ENCODE measurements at regions not wholly inside any gene's neighbourhood (a gene's known extent, or its start where the extent isn't known, plus 50 kb on each side); places are given as distances from the start of the nearest gene placed in this dataset.
"Not testable (repeated sequence)": the region's sequence is repeated elsewhere in the genome, so short reads cannot be mapped to it uniquely, and the experiment has no call there.

- DNase-seq (ENCODE audit: low spot score): no peak
- no peaks in the 10 kb centered on the region for H3K27me3 Mint-ChIP-seq (ENCODE audit: low read depth)
- H3K9me3 Mint-ChIP-seq (ENCODE audit: low read depth): no peaks in the 10 kb centered on the region
- H3K4me1 Mint-ChIP-seq (ENCODE audit: low read depth): peaks cover 40% of the 10 kb centered on the region
- no peak overlapping the region for H3K4me3 Mint-ChIP-seq (ENCODE audit: unreplicated experiment)
- no peaks in the 10 kb centered on the region for H3K36me3 Mint-ChIP-seq (ENCODE audit: low read depth)
- H3K27ac Mint-ChIP-seq (ENCODE audit: unreplicated experiment): no peak overlapping the region
- no peak for TF ChIP-seq CTCF (IDR thresholded peaks at IDR 0.05)
Measured at GRCh38 chr7:34357068-34357467, 300.9 kb upstream of the NPSR1 start.

GRCh38 chr7:34357946-34358345 lies 300.1 kb upstream of the NPSR1 start:
- H3K27me3 Mint-ChIP-seq (ENCODE audit: low read depth): no peaks in the 10 kb centered on the region
- no peaks in the 10 kb centered on the region for H3K9me3 Mint-ChIP-seq (ENCODE audit: low read depth)
- peaks cover 42% of the 10 kb centered on the region for H3K4me1 Mint-ChIP-seq (ENCODE audit: low read depth)
- H3K36me3 Mint-ChIP-seq (ENCODE audit: low read depth): no peaks in the 10 kb centered on the region
- no peak for DNase-seq (ENCODE audit: low spot score)
- no peak for TF ChIP-seq CTCF (IDR thresholded peaks at IDR 0.05)
- H3K4me3 Mint-ChIP-seq (ENCODE audit: unreplicated experiment): no peak overlapping the region
- H3K27ac Mint-ChIP-seq (ENCODE audit: unreplicated experiment): no peak overlapping the region

GRCh38 chr7:34358578-34358977 lies 299.4 kb upstream of the NPSR1 start:
- not testable (repeated sequence) for H3K9me3 Mint-ChIP-seq (ENCODE audit: low read depth); H3K27me3 Mint-ChIP-seq (ENCODE audit: low read depth); H3K4me3 Mint-ChIP-seq (ENCODE audit: unreplicated experiment); H3K36me3 Mint-ChIP-seq (ENCODE audit: low read depth); H3K27ac Mint-ChIP-seq (ENCODE audit: unreplicated experiment); DNase-seq (ENCODE audit: low spot score)
- peaks cover 42% of the 10 kb centered on the region for H3K4me1 Mint-ChIP-seq (ENCODE audit: low read depth)

GRCh38 chr7:34361663-34362250 lies 296.3 kb upstream of the NPSR1 start:
- no peak for TF ChIP-seq CTCF (IDR thresholded peaks at IDR 0.05)

GRCh38 chr7:34362621-34363020 lies 295.4 kb upstream of the NPSR1 start:
- Mint-ChIP-seq H3K4me1 (ENCODE audit: low read depth) (peaks cover 18% of the 10 kb centered on the region), H3K27me3 (ENCODE audit: low read depth) (no peaks in the 10 kb centered on the region), H3K9me3 (ENCODE audit: low read depth) (no peaks in the 10 kb centered on the region), H3K36me3 (ENCODE audit: low read depth) (no peaks in the 10 kb centered on the region), H3K4me3 (ENCODE audit: unreplicated experiment) (no peak overlapping the region), H3K27ac (ENCODE audit: unreplicated experiment) (no peak overlapping the region)
- no peak for TF ChIP-seq CTCF (IDR thresholded peaks at IDR 0.05)
- no peak for DNase-seq (ENCODE audit: low spot score)

More at GRCh38 chr7:34361663-34362250, 296.3 kb upstream of the NPSR1 start:
- peaks cover 23% of the 10 kb centered on the region for H3K4me1 Mint-ChIP-seq (ENCODE audit: low read depth)
- H3K27me3 Mint-ChIP-seq (ENCODE audit: low read depth): no peaks in the 10 kb centered on the region
- H3K27ac Mint-ChIP-seq (ENCODE audit: unreplicated experiment): no peak overlapping the region
- no peak overlapping the region for H3K4me3 Mint-ChIP-seq (ENCODE audit: unreplicated experiment)
- DNase-seq (ENCODE audit: low spot score): no peak
- H3K36me3 Mint-ChIP-seq (ENCODE audit: low read depth): no peaks in the 10 kb centered on the region
- H3K9me3 Mint-ChIP-seq (ENCODE audit: low read depth): no peaks in the 10 kb centered on the region

GRCh38 chr7:34364130-34364529 lies 293.9 kb upstream of the NPSR1 start:
- H3K27ac Mint-ChIP-seq (ENCODE audit: unreplicated experiment): no peak overlapping the region
- H3K9me3 Mint-ChIP-seq (ENCODE audit: low read depth): no peaks in the 10 kb centered on the region
- no peaks in the 10 kb centered on the region for H3K36me3 Mint-ChIP-seq (ENCODE audit: low read depth)
- no peak for DNase-seq (ENCODE audit: low spot score)
- no peaks in the 10 kb centered on the region for H3K27me3 Mint-ChIP-seq (ENCODE audit: low read depth)
- no peak for TF ChIP-seq CTCF (IDR thresholded peaks at IDR 0.05)
- H3K4me1 Mint-ChIP-seq (ENCODE audit: low read depth): peaks cover 8% of the 10 kb centered on the region
- no peak overlapping the region for H3K4me3 Mint-ChIP-seq (ENCODE audit: unreplicated experiment)
